ENCODE measurements at regions not wholly inside any gene's neighbourhood (a gene's known extent, or its start where the extent isn't known, plus 50 kb on each side); places are given as distances from the start of the nearest gene placed in this dataset.

GRCh38 chr18:3350021-3350420, 88.1 kb downstream of the MYL12B start:
- H3K27me3 Mint-ChIP-seq (ENCODE audit: low read depth), result no peaks in the 10 kb centered on the region
- no peak for TF ChIP-seq CTCF (IDR thresholded peaks at IDR 0.05; ENCODE audit: unreplicated experiment)
- no peaks in the 10 kb centered on the region for H3K36me3 Mint-ChIP-seq
- H3K4me3 Mint-ChIP-seq, result no peak overlapping the region
- peaks cover 5% of the 10 kb centered on the region for H3K4me1 Mint-ChIP-seq
- H3K27ac Mint-ChIP-seq, result no peak overlapping the region
- no peaks in the 10 kb centered on the region for H3K9me3 Mint-ChIP-seq
- no peak for DNase-seq (ENCODE audit: low spot score in 2 of 2, unreplicated experiment in 2 of 2)

DNA sequence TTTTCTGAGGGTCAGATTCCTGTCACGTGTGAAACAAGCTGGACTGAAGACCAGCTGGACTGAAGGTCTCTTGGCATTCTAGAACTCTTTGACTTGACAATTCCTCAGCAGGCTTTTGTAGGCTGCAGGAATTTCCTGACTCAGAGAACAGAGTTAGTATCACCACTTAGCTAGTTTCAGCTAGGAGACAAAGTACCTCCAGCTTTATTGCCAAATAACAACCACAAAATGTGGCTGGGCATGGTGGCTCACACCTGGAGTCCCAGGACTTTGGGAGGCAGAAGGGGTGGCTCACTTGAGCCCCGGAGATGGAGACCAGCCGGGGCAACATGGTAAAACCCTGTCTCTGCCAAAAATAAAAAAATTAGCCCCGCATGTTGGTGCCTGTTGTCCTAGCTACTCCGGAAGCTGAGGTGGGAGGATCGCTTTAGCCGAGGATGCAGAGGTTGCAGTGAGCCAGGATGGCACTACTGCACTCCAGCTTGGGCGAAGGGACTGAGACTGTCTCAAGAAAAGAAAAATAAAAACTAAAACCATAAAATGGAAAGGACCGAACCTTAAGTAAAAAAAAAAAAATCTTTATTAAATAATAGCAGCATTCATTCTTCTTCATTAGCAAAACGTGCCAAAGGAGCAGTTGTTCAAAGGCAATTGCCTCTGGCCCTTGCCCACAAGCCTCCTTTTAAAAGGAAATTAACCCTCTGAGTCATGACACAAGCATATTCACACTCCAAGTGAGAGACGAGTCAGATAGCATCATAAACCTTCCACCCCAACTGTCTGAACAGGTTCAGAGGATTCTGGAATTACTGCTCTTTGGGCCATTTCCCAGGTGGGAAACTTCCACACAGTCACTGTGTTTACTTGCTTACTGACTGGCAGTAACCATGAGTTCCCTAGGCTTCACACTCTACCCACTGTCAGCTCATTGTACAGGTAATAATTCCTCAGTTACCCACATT, 88.9 kb downstream of the MYL12B start:
- DNase-seq (ENCODE audit: low spot score in 2 of 2, unreplicated experiment in 2 of 2), result no peak
- no peak overlapping the region for H3K27ac Mint-ChIP-seq
- no peaks in the 10 kb centered on the region for H3K36me3 Mint-ChIP-seq
- no peak overlapping the region for H3K4me3 Mint-ChIP-seq
- no peaks in the 10 kb centered on the region for H3K9me3 Mint-ChIP-seq
- TF ChIP-seq CTCF (IDR thresholded peaks at IDR 0.05; ENCODE audit: unreplicated experiment), result no peak
- H3K4me1 Mint-ChIP-seq, result peaks cover 4% of the 10 kb centered on the region
- no peaks in the 10 kb centered on the region for H3K27me3 Mint-ChIP-seq (ENCODE audit: low read depth)

DNA sequence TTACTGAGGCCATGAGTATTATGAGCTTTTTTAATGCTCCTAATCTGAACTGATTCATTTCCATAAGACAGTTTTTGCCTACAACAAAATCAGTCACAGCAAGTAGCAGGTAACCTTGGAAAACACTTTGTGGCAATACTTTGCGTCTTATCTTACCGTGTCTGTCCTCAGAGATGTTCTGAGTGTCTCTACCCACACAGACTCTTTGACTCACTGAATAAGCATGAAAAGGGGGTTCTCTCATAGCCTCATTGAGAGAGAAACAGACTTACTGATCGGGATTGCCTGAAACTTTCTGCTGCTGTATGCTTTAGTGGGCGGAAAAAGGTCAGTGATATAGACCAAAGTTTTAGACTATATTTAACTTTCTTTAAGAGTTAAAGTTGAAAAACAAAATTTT, 92.6 kb downstream of the MYL12B start:
- H3K27me3 Mint-ChIP-seq (ENCODE audit: low read depth), result no peaks in the 10 kb centered on the region
- no peak overlapping the region for H3K27ac Mint-ChIP-seq
- DNase-seq (ENCODE audit: low spot score in 2 of 2, unreplicated experiment in 2 of 2), result no peak
- H3K9me3 Mint-ChIP-seq, result no peaks in the 10 kb centered on the region
- H3K4me3 Mint-ChIP-seq, result no peak overlapping the region
- no peak for TF ChIP-seq CTCF (IDR thresholded peaks at IDR 0.05; ENCODE audit: unreplicated experiment)
- H3K4me1 Mint-ChIP-seq, result peaks cover 6% of the 10 kb centered on the region
- no peaks in the 10 kb centered on the region for H3K36me3 Mint-ChIP-seq

DNA sequence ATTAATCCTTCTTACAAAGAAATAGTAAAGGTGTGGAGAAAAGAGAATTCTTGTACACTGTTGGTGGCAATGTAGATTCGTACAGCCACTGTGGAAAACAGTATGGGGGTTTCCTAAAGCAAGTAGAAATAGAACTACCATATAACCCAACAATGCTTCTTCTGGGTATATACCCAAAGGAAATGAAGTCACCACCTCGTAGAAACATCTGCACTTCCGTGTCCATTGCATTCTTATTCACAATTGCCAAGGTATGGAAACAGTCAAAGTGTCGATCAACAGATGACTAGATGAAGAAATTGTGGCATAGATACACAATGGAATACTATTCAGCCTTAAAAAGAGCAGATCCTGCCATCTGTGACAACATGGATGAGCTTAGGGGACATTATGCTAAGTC, 93.4 kb upstream of the TGIF1 start:
- Mint-ChIP-seq H3K4me1 (peaks cover 6% of the 10 kb centered on the region), H3K4me3 (no peak overlapping the region), H3K36me3 (no peaks in the 10 kb centered on the region), H3K27me3 (ENCODE audit: low read depth) (no peaks in the 10 kb centered on the region), H3K27ac (no peak overlapping the region), H3K9me3 (no peaks in the 10 kb centered on the region)
- DNase-seq (ENCODE audit: low spot score in 2 of 2, unreplicated experiment in 2 of 2), result no peak
- TF ChIP-seq CTCF (IDR thresholded peaks at IDR 0.05; ENCODE audit: unreplicated experiment), result no peak

DNA sequence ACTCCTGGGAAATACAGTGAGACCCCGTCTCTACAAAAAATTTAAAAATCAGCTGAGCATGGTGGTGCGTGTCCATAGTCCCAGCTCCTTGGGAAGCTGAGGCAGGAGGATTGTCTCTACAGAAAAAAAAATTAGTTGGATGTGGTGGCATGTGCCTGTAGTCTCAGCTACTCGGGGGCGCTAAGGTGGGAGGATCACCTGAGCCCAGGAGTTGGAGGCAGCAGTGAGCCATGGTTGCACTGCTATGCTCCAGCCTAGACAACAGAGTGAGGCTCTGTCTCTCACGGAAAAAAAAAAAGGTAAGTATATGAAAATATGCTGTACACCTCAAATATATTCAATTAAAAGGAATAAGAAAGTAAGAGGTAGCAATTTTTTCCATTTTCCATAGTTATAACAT, 92.5 kb upstream of the TGIF1 start:
- Mint-ChIP-seq H3K27me3 (ENCODE audit: low read depth) (no peaks in the 10 kb centered on the region), H3K36me3 (no peaks in the 10 kb centered on the region), H3K4me3 (no peak overlapping the region), H3K4me1 (peaks cover 6% of the 10 kb centered on the region), H3K27ac (no peak overlapping the region), H3K9me3 (no peaks in the 10 kb centered on the region)
- TF ChIP-seq CTCF (IDR thresholded peaks at IDR 0.05; ENCODE audit: unreplicated experiment), result no peak
- no peak for DNase-seq (ENCODE audit: low spot score in 2 of 2, unreplicated experiment in 2 of 2)

Data from mesothelial cell of epicardium (in vitro differentiated cells).